Upper lobe of left lung (tissue), 4 donors: ENCODE measurements at regions not wholly inside any gene's neighbourhood (a gene's known extent, or its start where the extent isn't known, plus 50 kb on each side); places are given as distances from the start of the nearest gene placed in this dataset.

Experiments used
- EP300 ChIP-seq, 4 donors: sonication (generic); formaldehyde crosslinking; IDR thresholded peaks; one replicate each; pipeline ENCODE4 v1.5.1; 2017; ENCODE audit warnings: antibody characterized with exemption in 4 of 4, control low read depth in 2 of 4
- POLR2A ChIP-seq, 4 donors: fragments of 450-650 bp; IDR thresholded peaks; one replicate each; pipeline ENCODE4 v1.5.1; 2016 to 2017; ENCODE audit warnings: antibody characterized with exemption in 4 of 4, mild to moderate bottlenecking in 2 of 4
- POLR2AphosphoS5 ChIP-seq, 2 donors: sonication (generic); formaldehyde crosslinking; IDR thresholded peaks; one replicate each; pipeline ENCODE4 v1.5.1; 2017; ENCODE audit warnings: antibody characterized with exemption in 2 of 2
- TF ChIP-seq, protein P1 (sequence below), 6 experiments: fragments of 450-650 bp in 4 of 6; fragments of 200-600 bp in 2 of 6; sonication (generic) in 2 of 6; IDR thresholded peaks; one replicate each; pipeline ENCODE4 v1.5.1; 2016 to 2019; ENCODE audit warnings: antibody characterized with exemption in 6 of 6

GRCh38 chr2:147231081-147231480 is 613.7 kb upstream of the ACVR2A start:
- TF ChIP-seq, protein P1, sequence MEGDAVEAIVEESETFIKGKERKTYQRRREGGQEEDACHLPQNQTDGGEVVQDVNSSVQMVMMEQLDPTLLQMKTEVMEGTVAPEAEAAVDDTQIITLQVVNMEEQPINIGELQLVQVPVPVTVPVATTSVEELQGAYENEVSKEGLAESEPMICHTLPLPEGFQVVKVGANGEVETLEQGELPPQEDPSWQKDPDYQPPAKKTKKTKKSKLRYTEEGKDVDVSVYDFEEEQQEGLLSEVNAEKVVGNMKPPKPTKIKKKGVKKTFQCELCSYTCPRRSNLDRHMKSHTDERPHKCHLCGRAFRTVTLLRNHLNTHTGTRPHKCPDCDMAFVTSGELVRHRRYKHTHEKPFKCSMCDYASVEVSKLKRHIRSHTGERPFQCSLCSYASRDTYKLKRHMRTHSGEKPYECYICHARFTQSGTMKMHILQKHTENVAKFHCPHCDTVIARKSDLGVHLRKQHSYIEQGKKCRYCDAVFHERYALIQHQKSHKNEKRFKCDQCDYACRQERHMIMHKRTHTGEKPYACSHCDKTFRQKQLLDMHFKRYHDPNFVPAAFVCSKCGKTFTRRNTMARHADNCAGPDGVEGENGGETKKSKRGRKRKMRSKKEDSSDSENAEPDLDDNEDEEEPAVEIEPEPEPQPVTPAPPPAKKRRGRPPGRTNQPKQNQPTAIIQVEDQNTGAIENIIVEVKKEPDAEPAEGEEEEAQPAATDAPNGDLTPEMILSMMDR (IDR thresholded peaks at IDR 0.05), result no peak
- no peak for TF ChIP-seq EP300 (IDR thresholded peaks at IDR 0.05)
- TF ChIP-seq POLR2A (IDR thresholded peaks at IDR 0.05), result no peak
- no peak for TF ChIP-seq POLR2AphosphoS5 (IDR thresholded peaks at IDR 0.05)
